MV-4-11 (cell line): ENCODE measurements at regions not wholly inside any gene's neighbourhood (a gene's known extent, or its start where the extent isn't known, plus 50 kb on each side); places are given as distances from the start of the nearest gene placed in this dataset.
"Not testable (repeated sequence)": the region's sequence is repeated elsewhere in the genome, so short reads cannot be mapped to it uniquely, and the experiment has no call there.

Experiments used
- DNase-seq: peaks from one replicate; lab custom pipeline; 2025; lab: John Stamatoyannopoulos, UW

DNA sequence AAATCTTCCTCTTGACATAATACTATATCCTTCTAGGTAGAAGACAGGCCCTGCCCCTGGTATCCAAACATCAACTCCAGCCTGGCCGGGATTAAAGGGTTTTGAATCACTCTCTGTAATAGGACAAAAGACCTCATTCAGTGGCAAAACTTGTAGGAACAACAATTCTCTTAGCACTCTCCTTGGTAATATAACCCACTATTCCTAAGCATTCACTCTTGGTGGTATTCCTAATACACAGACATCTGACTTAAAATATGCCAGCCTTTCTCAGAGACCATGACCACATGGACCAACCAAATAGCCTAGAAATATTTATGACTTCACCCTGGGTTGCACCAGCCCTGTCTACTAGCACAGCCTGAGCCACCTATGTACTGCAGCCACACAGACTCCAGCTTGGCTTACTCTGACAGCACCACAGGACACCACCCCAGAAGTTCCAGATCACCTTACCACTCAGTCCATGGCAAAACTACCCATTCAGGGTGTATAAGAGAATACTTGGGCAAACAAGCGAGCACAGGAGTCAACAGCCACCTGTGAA is 244.9 kb upstream of the NEBL start:
- DNase-seq: no peak

DNA sequence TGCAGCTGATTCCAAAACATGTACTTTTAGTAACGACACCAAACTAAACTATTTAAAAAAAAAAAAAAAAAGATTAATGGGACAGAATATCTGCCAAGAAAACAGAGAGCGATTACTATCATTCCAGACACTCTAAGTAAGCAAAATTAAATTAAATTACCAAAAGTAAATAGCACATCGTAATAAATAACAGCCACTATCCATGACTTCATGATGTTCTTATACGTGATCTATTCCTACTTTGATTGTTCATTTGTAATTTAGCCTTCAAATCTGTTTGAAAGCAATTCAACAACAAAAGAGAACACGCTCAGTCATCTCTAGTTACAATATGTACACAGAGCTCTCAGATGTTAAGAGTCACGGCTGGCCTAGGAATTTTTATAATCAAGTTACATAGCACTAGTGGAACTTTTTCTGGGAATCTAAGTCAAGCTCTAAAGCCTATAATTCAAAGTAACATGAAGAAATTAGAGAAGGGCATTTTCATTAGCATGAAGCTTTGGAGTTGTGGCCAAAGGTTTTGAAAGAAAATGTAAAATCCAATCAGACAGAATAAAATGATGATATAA is 241.7 kb upstream of the NEBL start:
- no peak for DNase-seq

DNA sequence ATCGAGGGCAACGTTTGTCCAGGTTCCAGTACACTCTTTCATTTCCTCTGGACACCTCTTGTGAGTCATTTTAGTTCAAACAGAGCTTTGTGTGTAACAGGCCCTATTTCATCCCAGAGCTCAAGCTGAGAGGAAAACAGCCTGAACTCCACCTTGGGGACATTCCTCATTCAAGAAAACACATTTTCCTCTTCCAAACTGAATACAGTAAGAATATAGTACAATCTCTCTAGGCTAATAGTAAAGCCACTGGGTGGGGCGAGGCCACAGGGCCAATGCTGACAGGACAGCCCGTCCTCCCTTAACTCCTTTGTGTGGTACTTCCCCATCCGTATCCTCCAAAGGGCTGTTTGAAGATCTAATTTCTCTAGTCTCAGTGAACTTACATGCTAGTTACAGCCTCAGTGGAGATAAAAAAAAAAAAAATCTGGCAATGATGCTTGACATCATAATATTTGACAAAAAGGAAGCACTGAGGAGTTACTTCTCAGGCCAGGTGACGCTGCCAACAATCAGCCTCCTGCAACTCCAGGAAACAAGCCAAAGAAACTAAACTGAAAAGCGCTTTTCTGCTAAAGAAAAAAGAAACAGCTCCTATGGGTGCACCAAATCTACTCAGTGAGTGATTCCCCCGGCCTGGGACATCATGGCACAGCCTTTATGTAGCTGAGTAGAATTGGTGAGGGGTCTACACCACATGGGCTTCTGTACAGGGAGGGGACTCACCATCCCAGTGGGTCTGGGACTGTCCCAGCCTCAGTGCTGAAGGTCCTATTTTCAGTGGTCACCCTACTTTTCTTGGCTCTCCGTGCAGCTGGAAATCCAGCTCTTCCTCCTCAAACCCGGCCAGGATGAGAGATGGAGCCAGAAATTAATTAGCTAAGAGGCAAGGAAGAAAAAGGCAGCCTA is 238.2 kb upstream of the NEBL start:
- DNase-seq: no peak

DNA sequence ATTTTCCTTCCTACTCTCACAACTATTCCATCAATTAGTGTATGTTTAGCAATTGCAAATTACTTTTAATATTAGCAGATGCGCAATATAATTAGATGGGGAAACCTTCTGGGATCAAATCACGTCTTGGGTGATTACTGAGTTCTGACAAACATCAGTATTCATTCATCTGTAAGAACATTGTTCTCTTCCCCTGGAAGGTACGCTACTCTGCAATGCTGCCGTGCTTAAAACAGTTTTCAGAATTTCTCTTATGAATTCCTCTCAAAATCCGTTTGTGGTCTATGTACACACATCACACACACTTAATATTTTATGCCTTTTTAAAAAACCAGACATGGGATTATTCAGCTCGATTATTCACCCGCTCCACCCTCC is 237.5 kb upstream of the NEBL start:
- no peak for DNase-seq

DNA sequence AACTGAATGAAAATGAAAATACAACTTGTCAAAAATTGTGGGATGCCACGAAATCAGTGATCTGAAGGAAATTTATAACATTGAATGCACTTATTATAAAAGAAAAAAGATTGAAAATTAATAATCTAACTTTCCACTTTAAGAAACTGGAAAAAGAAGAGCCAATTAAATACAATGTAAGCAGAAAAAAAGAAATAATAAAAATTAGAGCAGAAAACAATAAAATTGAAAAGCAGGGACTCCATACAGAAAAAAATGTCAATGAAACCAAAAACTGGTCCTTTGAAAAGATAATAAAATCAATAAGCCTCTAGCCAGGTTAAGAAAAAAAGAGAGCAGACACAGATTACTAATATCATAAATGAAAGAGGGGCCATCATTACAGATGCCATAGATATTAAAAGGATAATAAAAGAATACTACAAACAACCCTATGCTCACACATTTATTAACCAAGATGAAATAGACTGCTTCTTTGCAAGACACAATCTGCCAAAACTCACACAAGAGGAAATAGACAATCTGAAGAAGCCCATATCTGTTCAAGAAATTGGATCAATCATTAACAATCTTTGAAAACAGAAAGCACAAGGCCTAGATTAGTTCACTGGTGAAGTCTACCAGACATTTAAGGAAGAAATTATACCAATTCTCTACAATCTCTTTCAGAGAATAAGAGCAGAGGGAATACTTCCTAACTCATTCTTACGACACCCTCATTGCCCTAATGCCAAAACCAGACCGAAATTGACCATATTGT is 233.8 kb upstream of the NEBL start:
- no peak for DNase-seq

DNA sequence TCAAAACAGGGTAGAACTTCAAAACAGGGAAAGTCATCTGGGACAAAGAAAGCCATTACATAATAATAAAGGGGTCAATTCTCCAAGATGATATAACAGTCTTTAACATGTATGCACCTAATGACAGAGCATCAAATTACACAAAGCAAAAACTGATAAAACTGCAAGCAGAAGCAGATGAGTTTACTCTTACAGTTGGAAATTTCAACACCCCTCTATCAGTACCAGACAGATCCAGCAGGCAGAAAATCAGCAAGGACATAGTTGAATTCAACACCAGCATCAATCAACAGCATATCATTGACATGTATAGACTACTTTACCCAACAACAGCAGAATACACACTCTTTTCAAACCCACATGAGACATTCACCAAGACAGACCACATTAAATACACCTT is 233.0 kb upstream of the NEBL start:
- DNase-seq: no peak

DNA sequence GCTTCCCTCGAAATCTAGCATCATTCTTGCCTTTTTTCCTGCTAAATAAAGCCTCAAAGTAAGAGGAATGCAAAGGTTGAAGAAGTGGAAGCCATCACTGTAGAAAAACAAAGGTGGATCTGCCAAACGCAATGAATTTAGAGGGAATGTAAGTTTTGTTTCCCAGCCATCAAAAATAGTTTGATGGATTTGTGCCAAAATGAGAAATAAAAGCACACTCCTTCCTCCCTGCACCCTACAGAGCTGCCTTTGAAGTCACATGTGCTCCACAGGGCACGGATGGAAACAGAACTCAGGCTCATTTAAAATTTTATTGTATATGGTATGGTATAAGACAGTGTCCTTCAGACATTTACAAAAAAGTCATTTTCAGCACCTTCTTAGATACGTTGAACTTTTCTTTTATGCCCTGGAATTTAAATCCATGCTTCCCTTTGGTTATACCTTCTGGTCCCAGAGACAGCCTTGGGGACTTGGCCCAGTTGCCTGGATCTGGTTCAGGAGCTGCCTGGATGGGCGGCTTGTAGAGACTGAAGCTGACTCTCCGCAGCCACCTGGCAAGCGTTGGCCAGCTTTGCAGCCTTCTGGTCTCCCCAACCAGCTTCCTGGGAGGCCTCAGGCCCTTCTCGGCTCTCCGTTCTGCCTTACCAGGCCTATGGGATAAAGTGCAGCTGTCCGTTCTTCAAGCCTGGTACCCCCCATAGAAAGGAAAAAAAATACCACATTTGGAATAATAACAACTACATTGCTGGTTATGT is 228.5 kb upstream of the NEBL start:
- no peak for DNase-seq

DNA sequence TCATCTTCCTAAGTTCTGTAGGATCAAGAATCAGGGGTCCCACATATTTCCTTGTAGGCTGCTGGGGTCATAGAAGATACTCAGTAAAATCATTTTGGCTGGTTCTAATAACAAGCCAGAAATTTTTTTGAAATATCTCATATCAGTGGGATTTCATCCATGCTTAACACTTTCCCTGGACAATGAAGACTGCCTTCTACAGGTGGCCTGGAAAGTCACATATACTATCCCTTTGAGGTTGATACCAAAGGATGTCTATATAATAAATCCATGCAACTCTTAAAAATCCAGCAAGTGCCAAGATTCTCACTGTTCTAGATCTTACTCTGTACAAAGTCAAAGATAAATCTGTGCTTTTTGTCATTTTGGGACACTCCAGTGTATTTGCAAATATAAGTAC is 225.8 kb upstream of the NEBL start:
- no peak for DNase-seq

DNA sequence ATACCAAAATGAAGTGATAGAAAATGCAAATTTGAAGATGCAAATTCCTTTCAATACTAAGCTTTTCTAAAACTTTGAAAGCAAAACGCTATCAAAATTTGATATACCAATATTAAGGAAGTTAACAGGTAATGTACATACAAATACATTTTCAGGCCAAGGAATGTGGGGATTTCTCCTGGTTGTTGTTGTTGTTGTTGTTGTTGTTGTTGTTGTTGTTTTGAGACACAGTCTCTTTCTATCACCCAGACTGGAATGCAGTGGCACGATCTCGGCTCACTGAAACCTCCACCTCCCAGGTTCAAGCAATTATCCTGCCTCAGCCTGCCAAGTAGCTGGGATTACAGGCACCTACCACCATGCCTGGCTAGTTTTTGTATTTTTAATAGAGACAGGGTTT is 224.7 kb upstream of the NEBL start:
- not testable (repeated sequence) for DNase-seq

DNA sequence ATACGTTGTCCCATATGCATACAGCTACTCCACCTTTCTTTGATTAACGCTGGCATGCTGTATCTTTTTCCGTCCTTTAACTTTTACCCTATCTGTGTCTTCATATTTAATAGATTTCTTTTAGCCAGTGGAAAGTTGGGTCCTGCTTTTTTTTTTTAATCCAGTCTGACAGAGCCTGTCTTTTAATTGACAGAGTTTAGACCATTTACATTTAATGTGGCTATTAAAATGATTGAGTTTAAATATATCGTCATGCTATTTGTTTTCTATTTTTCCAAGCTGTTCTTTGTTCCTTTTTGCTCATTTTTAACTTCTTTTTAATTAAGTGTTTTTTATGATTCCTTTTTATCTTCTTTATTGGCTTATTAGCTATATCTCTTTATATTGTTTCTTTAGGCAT is 217.6 kb upstream of the NEBL start:
- no peak for DNase-seq

DNA sequence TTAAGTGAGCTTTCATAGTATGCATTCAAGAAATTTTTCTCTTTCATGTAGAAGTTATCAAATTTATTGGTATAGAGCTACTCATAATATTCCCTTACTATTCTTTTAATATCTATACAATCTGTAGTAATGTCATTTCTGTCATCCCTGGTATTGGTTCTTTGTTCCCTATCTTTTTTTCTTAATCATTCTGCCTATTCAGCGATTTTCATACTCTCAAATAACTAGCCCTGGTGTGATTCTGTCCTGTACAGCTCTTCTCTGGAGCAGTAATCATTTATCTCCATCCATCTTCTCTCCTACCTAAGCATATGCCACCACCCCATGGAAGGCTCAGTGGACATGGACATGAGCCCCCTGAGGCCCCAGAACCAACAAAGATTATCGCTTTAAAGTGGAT is 213.2 kb upstream of the NEBL start:
- no peak for DNase-seq

DNA sequence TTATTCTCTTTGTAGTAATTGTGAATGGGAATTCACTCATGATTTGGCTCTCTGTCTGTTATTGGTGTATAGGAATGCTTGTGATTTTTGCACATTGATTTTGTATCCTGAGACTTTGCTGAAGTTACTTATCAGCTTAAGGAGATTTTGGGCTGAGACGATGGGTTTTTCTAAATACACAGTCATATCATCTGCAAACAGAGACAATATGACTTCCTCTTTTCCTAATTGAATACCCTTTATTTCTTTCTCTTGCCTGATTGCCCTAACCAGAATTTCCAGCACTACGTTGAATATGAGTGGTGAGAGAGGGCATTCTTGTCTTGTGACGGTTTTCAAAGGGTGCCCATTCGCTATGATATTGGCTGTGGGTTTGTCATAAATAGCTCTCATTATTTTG is 209.8 kb upstream of the NEBL start:
- not testable (repeated sequence) for DNase-seq

DNA sequence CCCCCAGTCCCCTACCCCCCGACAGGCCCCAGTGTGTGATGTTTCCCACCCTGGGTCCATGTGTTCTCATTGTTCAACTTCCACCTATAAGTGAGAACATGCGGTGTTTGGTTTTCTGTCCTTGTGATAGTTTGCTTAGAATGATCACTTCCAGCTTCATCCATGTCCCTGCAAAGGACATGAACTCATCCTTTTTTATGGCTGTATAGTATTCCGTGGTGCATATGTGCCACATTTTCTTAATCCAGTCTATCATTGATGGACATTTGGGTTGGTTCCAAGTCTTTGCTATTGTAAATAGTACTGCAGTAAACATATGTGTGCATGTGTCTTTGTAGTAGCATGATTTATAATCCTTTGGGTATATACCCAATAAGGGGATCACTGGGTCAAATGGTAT is 208.2 kb upstream of the NEBL start:
- DNase-seq: not testable (repeated sequence)

DNA sequence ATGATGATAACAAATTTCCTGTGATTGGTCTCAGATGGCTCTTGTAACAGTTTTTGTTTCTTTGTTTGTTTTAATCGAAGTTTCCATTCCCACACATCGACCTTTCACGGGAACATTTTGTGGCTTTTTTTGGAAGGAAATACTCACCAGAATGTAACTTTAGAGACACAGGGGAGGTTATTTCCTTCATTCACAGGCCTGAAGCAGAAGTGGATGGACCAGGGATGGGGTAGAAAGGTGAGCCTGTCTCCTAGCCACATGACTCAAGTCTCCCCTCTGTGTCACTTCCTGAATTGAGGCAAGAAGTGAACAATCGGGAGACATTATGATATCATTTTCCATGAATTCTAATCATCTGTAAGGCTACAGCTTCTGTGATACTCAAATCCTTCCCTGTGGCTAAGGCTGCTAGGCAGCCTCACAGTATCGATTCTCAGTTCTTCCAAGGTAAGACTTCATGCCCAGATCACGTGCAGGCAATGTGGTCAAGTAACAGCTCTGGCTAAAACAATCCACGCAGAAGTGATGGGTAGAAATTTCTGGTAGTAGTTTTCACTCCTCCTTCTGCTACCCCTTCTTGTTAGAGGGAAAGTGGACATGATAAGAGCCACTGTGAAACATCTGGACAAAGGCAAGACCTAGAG is 203.9 kb upstream of the NEBL start:
- DNase-seq: no peak

DNA sequence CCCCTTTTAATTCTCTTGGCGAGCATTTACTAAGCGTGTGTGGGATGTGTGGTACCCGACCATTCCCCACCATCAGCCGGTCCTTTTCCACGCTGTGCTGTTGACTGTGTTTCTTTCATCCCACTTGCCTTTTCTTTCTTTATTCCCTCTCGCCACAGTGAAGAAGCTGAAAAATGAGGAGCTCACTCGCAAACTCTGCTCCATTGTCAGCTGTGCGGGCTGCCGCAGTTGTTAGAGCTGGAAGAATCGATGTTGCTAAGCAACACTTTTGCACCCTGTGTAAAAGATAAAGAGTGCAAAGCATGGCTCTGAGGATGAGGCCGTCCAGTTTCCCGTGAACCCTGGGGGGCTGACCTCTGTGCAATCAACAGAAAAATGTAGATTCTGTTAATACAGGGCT is 203.1 kb upstream of the NEBL start:
- DNase-seq: no peak

DNA sequence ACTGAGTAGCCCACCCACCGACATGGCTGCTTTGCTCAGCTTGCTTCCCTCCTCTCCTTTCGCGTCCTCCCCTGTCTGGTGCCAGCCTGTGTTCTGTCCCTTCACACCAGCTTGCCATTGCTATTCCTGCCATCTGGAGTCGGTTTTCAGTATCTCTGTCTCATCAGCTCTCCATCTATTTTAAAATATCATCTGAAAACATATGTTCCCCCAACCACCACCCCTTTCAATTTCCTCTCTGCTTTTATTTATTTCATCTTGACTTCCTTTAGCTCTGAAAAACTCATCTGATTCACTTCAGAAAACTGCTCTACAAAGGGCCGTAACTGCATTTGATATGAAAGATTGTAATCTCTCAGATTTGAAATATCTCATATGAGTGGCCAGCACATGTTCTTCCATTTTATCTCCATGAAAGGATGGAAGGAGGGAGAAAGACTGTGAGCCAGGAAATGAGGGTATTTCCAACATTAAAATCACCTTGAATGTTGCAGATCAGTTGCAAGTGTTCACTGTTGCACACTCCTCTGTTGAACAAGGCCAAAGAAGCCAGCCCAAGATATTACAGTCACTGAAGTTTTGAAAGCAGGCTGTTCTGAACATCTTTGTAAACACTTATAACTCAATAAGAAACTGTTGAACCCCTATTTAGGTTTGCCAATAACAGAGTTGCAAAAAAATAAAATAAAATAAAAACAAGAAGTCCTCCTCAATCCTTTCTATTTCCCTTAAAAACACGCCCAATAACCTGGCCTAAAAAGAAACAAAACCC is 202.4 kb upstream of the NEBL start:
- no peak for DNase-seq

DNA sequence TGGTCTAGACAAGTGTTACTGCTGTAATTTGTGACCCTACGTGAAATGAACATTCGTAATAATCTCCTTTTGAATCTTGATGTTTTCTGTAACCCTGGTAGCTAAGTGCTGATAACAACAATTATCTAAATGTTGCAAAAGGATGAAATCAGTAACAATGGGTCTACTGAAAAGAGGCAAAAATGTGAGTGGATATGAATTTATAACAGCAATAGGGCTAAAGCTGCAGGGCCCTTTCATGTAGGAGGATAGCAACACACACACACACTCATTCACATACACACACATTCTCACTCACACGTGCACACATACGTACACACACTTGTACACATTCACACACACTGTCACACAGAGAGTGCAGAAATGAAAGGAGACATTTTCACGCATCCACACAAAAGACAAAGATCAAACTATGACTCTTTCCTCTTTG is 200.8 kb upstream of the NEBL start:
- DNase-seq: no peak

DNA sequence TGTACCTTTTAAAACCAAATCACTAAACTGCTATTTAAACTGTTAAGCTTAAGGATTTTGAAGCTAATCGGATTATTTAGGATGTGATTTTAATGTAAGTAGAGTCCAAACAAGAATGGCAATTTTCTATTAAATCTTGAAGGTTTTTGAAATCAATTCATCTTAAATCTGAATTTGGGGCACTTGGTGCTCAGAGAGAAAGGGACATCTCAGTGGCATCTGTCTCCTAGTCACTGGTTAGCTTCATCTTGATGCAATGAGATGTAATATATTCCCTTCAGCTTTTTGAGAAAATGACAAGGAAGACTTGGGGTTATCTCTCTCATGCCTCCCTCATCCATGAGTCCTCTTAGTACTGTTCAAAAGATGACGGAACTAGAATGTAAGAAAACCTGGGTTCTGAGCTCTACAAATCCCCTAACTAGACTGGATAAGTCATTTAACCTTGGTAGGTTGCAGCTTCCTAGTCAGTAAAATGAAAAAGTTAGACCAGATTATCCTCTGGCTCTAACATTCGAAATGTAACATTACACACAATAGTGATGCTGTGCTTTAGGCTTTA is 198.5 kb upstream of the NEBL start:
- no peak for DNase-seq

DNA sequence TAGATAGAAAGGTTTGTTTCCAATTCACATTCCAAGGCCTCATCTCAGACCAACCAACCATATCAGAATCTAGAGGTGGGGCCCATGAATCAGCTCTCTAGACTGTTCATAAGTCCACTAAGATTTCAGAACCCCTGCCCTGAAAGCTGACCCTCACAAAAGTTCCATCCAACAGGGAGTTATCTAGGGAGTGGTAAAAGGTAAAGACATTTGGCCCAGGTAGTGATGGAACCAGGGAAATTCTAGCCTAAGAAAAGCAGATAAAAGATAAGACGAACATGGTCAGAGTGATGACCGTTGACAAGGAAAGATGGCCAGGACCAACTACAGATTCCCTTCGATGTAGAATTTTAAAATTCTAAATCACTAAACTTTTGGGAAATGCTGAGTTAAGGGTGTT is 198.0 kb upstream of the NEBL start:
- no peak for DNase-seq
